Cardiac fibroblast (primary cell): ENCODE measurements at regions not wholly inside any gene's neighbourhood (a gene's known extent, or its start where the extent isn't known, plus 50 kb on each side); places are given as distances from the start of the nearest gene placed in this dataset.

Source experiments
- DNase-seq, 2 donors: peaks; one replicate each; pipeline versions ENCODE4 v3.0.0 to v3.0.0-alpha.2; 2010; ENCODE audit warnings: low read depth in 2 of 2
- H3K4me3 ChIP-seq, 2 donors: replicated peaks in 1 of 2; 1 replicate in 1 of 2; 2 replicates in 1 of 2; pipeline ENCODE4 v1.5.1; 2011; ENCODE audit warnings: low read depth in 2 of 2, low read length in 2 of 2, mild to moderate bottlenecking in 2 of 2, moderate library complexity in 1 of 2
- CTCF ChIP-seq: IDR thresholded peaks from one replicate; pipeline ENCODE4 v1.5.1; 2011; ENCODE audit warnings: low read depth, mild to moderate bottlenecking, low read length, inconsistent platforms

- DNase-seq, result peak; percentile 45 to 53
- TF ChIP-seq CTCF, result no peak
- no peak overlapping the region for H3K4me3 ChIP-seq
Observed at GRCh38 chr6:169851641-169852503, 100.5 kb downstream of the ERMARD start.

- no peak for DNase-seq
- no peak for TF ChIP-seq CTCF
Observed at GRCh38 chr6:169850746-169851145, 99.3 kb downstream of the ERMARD start.

GRCh38 chr6:169850154-169850553 is 98.7 kb downstream of the ERMARD start:
- TF ChIP-seq CTCF, result no peak
- no peak for DNase-seq
- no peak overlapping the region for H3K4me3 ChIP-seq

More at GRCh38 chr6:169850746-169851145, 99.3 kb downstream of the ERMARD start:
- H3K4me3 ChIP-seq, result no peak overlapping the region

- TF ChIP-seq CTCF, result no peak
Observed at GRCh38 chr6:169849396-169849795, 98.0 kb downstream of the ERMARD start.

GRCh38 chr6:169848946-169849345 is 97.5 kb downstream of the ERMARD start:
- no peak overlapping the region for H3K4me3 ChIP-seq
- TF ChIP-seq CTCF, result no peak
- DNase-seq, result no peak

More at GRCh38 chr6:169849396-169849795, 98.0 kb downstream of the ERMARD start:
- H3K4me3 ChIP-seq, result no peak overlapping the region
- DNase-seq, result no peak

- DNase-seq, result no peak
- H3K4me3 ChIP-seq, result no peak overlapping the region
- TF ChIP-seq CTCF, result no peak
Observed at GRCh38 chr6:169847901-169848311, 96.5 kb downstream of the ERMARD start.
